ENCODE measurements at regions not wholly inside any gene's neighbourhood (a gene's known extent, or its start where the extent isn't known, plus 50 kb on each side); places are given as distances from the start of the nearest gene placed in this dataset.
"Not testable (repeated sequence)": the region's sequence is repeated elsewhere in the genome, so short reads cannot be mapped to it uniquely, and the experiment has no call there.

DNA sequence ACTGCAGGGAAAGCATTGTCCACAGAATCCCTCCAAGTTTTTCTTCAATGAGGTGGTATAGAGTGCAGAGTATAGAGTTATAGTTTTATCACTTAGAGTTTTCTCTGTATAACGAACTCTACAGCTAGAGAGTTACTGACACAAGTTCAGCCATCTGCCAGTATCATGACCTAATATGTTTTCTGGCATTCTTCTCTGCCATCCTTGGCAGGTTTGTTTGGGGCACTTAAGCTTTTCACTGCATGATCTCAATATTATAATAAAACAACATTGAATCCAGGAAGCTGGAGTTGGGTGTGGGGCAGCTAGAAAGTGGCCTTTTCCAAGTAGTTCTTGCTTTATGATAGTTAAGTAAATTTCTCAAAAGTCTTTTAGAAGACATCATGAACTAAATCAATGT is 743.5 kb upstream of the ARPP21 start:
- no peak for DNase-seq (ENCODE audit: extremely low read depth in 1 of 2, low read depth in 1 of 2)

GRCh38 chr3:34909679-34910078 is 729.6 kb upstream of the ARPP21 start:
- not testable (repeated sequence) for DNase-seq (ENCODE audit: extremely low read depth in 1 of 2, low read depth in 1 of 2)

DNA sequence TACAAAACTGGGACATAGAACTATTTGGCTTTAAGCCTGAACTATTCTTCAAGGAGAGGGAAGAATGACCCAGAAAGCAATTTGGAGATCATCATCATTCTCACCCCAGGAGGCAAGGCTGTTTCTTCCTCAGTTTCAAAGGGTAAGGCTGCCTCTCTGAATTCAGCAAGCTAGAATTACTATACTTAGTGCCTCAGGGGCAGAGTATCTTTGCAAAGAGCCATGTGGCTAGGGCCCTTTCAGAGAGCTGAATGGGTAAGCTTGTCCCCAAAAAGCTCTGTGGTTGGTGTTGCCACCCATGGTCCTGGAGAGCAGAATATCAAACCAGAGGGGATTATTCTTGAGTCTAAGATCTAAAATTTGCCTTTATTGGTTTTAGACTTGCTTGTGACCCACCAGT is 720.3 kb upstream of the ARPP21 start:
- DNase-seq (ENCODE audit: extremely low read depth in 1 of 2, low read depth in 1 of 2): no peak

- no peak for DNase-seq (ENCODE audit: extremely low read depth in 1 of 2, low read depth in 1 of 2)
Observed at GRCh38 chr3:34920806-34921205, 718.5 kb upstream of the ARPP21 start.

DNA sequence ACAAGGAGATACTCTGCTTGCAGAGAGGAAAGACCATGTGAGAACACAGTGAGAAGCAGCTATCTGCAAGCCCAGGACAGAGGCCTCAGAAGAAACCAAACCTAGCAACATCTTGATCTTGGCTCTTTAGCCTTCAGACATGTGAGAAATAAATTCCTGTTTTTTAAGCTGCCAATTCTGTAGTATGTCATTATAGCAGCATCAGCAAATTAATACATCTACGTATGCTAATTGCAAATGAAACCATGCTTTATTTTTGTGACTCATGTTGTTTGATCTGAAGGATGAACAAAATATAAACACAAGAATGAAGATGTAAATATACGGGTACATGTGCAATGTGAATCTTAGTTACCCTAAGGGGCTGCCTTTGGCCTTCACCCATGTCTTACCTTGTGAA is 714.4 kb upstream of the ARPP21 start:
- DNase-seq (ENCODE audit: extremely low read depth in 1 of 2, low read depth in 1 of 2): no peak

GRCh38 chr3:34925851-34926250 is 713.5 kb upstream of the ARPP21 start:
- DNase-seq (ENCODE audit: extremely low read depth in 1 of 2, low read depth in 1 of 2): no peak

GRCh38 chr3:34929036-34929435 is 710.3 kb upstream of the ARPP21 start:
- DNase-seq (ENCODE audit: extremely low read depth in 1 of 2, low read depth in 1 of 2): no peak

DNA sequence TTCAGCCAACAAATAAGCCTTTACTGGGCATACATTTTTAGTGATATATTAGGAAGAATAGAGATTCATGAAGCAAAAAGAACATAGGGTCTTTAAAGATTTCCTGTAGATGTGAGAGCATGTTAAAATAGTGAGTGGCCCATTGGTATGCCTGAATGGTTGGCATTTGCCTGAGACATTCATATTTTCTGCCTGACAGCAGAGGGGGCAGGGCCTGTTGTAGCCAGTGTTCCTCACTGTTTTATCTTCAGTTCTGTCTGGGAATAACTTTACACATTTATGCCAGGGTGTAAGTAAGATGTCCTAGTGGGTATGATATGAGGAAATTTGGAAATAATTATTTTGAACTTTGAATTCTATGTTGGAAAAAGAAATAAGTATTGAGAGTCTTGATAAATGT is 704.7 kb upstream of the ARPP21 start:
- DNase-seq (ENCODE audit: extremely low read depth in 1 of 2, low read depth in 1 of 2): no peak

- no peak for DNase-seq (ENCODE audit: extremely low read depth in 1 of 2, low read depth in 1 of 2)
Observed at GRCh38 chr3:34938784-34939183, 700.5 kb upstream of the ARPP21 start.

GRCh38 chr3:34942256-34942655 is 697.1 kb upstream of the ARPP21 start:
- DNase-seq (ENCODE audit: extremely low read depth in 1 of 2, low read depth in 1 of 2): no peak

GRCh38 chr3:34947834-34948233 is 691.5 kb upstream of the ARPP21 start:
- DNase-seq (ENCODE audit: extremely low read depth in 1 of 2, low read depth in 1 of 2): no peak

DNA sequence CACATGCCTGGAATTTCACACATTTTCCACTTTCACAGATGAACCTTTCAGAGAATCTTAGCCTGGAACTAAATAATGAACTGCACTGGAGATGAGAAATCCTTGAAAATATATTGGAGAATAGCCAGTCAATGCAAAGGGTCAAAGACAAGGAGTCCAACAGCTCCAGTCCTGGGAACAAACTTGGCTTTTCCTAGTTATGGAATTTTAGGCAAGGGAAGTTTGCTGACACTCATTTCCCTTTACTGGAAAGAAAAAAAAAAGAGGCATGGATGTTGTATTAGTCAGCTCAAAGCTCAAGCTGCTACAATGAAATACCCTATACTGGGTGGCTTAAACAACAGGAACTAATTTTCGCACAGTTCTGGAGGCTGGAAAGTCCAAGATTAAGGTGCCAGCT is 690.8 kb upstream of the ARPP21 start:
- DNase-seq (ENCODE audit: extremely low read depth in 1 of 2, low read depth in 1 of 2): no peak

- no peak for DNase-seq (ENCODE audit: extremely low read depth in 1 of 2, low read depth in 1 of 2)
Observed at GRCh38 chr3:34955680-34956079, 683.6 kb upstream of the ARPP21 start.

GRCh38 chr3:34956511-34956910 is 682.8 kb upstream of the ARPP21 start:
- DNase-seq (ENCODE audit: extremely low read depth in 1 of 2, low read depth in 1 of 2): no peak

DNA sequence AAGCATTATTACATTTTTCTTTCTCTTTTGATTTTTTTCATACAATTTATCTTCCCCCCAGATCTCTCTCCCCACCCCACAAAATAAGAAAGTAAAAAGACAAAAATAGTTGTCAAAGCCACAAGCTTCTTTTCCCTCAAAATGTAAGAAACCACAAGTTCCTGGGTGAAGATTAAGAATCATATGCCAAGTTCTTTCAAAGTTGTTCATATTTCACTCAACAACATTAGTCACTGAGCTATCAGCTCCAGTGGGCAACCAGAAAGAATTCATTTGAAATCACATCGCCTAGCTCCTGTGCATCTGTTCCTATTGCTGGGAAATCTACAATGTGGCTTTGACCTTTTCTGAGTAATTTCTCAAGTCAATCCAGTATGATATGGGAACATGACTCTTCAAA is 681.6 kb upstream of the ARPP21 start:
- DNase-seq (ENCODE audit: extremely low read depth in 1 of 2, low read depth in 1 of 2): no peak

GRCh38 chr3:34969513-34969912 is 669.8 kb upstream of the ARPP21 start:
- DNase-seq (ENCODE audit: extremely low read depth in 1 of 2, low read depth in 1 of 2): no peak

DNA sequence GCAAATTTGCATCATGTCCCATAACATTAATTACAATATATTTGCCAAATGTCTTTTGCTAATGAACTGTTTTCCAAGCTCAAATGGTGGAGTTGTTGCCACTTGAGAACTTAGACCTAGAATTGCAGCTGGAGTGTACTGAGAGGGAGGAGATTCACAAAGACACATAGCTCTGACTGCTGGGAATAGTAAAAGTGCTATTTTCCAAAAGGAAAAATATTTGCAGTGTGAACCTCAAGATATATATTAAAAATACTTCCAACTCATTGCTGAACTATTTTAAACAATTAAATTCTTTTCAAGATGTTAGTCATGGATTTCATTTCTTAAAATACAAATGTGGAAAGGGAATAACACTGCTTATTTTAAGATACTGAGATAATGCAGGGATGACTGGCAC is 666.8 kb upstream of the ARPP21 start:
- DNase-seq (ENCODE audit: extremely low read depth in 1 of 2, low read depth in 1 of 2): no peak

- DNase-seq (ENCODE audit: extremely low read depth in 1 of 2, low read depth in 1 of 2): no peak
Observed at GRCh38 chr3:34973586-34973985, 665.7 kb upstream of the ARPP21 start.

GRCh38 chr3:34983631-34984030 is 655.7 kb upstream of the ARPP21 start:
- DNase-seq (ENCODE audit: extremely low read depth in 1 of 2, low read depth in 1 of 2): no peak

GRCh38 chr3:34988296-34988695 is 651.0 kb upstream of the ARPP21 start:
- DNase-seq (ENCODE audit: extremely low read depth in 1 of 2, low read depth in 1 of 2): no peak

GRCh38 chr3:34995796-34996430 is 643.4 kb upstream of the ARPP21 start:
- DNase-seq (ENCODE audit: extremely low read depth in 1 of 2, low read depth in 1 of 2): no peak

DNA sequence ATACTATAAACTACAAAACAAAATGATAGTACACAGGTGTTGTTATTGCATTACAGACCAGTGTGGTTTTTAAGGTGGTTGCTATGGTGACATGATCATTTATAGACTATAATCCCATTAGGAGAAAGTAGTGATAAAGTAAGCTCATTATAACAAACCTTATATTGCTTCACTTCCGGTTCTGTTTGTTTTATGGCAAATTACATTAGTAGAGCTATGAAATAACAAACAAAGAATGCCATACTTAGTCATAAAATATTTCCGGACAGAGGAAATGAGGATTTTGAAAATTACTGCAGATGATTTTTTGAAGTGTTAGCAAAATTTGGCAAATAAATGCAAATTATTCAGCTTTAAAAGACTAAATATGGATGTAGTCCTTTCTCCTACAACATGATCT is 640.4 kb upstream of the ARPP21 start:
- no peak for DNase-seq (ENCODE audit: extremely low read depth in 1 of 2, low read depth in 1 of 2)

GRCh38 chr3:35012214-35012613 is 627.1 kb upstream of the ARPP21 start:
- no peak for DNase-seq (ENCODE audit: extremely low read depth in 1 of 2, low read depth in 1 of 2)
